NK-92 treated with Interleukin-12 subunit alpha and Interleukin-12 subunit beta, amount 100 ng/mL, for 24 hours (cell line): ENCODE measurements at regions not wholly inside any gene's neighbourhood (a gene's known extent, or its start where the extent isn't known, plus 50 kb on each side); places are given as distances from the start of the nearest gene placed in this dataset.

Experiments
- DNase-seq: peaks from one replicate; lab custom pipeline; 2025; lab: John Stamatoyannopoulos, UW

DNA sequence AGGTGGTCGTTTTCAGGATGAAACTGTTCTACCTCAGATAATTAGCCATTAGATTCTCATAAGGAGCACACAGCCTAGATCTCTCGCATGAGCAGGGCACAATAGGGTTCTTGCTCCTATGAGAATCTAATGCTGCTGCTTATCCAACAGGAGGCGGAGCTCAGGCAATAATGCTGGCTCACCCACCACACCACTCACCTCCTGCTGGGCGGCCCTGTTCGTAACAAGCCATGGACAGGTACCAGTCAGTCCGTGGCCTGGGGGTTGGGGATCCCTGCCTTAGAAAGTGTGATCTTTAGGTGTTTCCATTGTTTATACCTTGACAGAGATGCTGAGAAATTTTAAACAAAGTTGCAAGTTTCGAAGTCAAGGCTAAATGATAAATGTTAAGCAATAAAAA, 344.6 kb upstream of the HTR2A start:
- DNase-seq, result no peak

DNA sequence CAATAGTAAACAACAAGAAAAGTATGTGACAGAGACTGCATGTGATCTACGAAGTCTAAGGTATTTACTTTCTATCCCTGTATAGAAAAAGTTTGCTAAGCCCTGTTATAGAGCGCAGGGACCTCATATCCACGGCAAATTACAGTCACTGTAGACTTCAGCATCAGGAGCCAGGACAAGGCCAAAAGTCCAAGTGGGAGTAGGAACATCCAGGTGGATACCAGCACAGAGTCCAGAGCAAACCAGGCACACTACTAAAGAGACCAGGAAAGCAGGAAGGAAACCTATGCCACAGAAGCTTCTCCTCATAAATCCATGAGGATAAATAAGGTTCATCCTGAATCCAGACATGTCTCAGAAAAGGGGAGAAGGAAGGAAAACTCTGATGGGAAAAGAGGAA, 342.2 kb upstream of the HTR2A start:
- no peak for DNase-seq

DNA sequence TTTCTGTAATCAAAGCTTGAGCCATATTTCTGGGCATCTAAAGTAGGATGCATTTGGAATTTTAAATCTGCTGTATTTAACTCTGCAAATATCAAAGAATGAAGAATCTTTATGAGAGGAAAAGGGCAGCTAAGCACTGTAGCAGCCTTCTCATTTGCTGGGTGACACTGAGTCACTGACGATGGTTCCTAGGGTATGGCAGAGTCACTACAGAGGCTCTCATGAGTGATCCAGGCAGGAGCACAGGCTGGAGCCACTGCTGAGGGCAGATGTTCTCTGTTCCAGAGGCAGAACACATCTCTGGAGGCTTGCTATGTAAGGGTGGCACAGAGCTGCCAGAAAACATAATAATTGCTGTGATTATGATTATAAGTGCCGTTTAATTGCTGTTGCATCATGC, 340.7 kb upstream of the HTR2A start:
- DNase-seq, result no peak

DNA sequence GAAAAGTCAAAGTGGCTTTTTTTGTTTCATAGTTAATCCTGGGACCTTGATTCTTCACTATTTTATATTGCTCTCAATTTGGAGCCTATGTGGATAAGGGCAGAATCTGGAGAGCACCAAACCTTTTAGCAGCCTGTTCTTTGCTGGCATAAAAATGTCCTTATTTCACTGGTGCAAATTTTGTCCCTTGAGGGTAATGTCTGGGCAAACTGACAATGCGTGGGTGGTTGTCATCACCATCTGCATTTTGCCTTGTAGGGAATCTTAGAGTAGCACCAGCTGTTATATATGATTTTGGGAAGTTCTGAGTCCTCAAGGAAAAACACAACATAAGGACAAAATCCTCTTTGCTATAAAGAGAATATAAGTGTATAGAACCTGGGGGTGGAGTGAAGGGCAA, 336.9 kb upstream of the HTR2A start:
- no peak for DNase-seq

DNA sequence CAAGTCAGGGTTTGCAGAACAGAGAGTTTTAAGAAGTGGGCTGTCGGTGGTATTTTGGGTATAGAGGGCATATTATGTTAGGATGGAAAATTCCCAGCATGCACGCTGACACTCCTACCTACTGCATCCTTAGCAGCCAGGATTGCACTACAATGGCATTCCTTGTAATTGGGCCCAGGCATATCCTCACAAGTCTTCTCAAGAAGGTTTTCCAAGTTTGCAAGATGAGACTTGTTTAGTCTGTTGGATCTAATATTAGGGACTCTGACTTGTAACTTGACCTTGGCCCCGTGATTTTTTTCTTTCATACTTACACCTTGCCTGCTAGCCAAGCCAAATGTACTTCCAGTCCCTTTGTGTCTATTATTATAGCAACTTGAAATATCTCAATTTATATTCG, 335.7 kb upstream of the HTR2A start:
- no peak for DNase-seq

DNA sequence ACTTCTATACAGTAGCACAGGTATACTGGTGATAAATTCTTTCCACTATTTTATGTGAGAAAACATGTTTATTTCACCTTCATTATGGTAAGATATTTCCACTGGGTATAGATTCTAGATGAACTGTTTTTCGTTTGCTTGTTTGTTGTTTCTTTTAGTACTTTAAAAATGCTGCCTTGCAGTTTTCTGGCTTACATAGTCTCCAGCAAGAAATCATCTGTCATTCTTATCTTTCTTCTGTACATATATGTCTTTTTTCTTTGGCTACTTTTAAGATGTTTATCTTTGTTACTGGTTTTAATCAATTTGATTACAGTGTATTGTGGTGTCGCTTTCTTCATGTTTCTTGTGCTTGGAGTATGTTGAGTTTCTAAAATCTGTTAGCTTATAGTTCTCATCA, 333.3 kb upstream of the HTR2A start:
- no peak for DNase-seq

DNA sequence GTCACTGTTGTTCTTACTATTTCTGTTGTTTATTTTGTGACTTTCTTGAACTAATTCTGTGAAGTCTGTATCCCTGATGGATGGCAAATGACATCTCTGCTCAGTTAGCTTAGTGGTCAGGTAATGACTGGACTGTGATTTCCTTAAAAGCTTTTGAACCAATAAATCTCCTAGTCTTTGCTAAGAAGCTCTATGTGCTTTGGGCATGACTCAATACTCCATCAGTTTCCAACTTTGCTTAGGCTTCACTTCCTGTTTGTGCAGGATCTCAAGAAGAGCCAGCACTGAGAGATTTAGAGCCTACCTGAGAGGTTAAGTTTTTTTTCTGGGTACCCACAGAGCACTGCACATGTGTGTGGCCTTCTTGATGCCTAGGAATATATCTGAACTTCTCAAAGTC, 329.7 kb upstream of the HTR2A start:
- no peak for DNase-seq

DNA sequence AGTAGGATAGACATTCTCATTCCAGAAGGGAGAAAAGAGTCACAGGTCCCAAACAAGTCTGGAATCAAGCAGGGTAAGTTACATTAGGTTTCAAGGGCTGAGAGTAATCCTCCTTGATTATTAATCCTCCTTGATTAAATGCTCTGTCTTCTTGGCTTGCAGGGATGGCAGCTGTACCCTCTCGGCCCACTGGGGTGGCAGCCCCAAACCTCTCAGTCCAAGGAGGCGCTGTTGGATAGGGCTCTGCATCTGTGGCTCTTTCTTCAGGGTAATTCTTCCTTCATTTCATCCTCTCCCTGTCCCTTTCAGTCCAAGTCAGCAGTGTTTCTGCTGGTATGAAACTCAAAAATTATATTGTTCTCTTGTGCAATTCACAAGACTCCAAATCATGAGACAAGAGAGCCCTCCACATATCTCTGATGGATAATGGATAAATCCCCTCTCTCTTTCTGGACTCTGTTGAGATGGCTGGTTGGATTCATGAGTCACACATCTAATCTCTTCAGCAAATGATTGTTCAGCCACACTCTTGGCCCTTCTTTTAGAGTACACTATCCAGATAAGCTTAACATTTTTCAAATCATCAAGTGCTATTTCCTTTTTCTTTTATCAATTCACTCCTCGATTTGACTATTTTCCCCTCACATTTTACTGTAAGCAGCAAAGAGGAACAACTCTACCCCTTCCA, 323.7 kb upstream of the HTR2A start:
- DNase-seq, result no peak

DNA sequence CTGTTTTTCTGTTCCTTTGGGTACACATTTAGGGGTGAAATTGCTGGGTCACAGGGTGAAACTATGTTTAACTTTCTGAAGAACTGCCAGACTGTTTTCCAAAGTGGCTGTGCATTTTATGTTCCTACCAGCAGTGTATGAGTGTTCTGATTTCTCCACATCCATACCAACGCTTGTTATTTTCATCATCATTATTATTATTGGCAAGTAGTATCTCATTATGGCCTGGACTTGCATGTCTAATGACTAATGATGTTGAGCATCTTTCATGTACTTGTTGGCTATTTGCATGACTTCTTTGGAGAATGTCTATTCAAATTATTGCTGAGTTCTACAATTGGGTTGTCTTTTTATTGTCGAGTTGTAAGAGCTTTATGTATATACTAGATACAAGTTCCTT, 321.8 kb upstream of the HTR2A start:
- no peak for DNase-seq

DNA sequence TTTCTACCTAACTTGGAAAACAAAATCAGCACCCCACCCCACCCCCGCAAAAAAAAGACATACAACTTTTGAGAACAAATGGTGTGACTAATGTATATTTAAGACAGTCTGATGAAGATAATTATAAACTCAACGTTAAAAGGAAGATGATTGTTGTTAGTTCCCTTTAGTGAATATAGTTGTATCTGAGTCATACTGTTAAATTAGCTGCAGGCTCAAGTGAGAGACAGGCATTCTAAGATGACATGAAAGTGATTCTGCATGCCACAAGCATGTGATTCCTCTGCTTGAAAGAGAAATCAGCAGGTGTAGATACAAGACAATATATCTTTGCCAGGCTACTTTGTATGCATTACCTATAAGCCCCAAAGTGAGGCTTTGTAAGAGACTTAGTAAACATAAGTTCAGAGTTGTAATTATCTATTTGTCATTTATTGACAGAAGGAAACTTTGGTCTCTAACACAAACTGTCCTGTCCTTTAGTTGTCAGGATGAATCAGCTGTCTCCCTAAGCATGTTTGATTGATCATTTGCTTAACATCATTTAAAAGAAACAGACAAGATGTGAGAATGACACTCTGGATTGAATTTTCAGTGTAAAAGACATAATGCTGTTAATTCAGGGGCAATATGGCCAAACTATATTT, 319.4 kb upstream of the HTR2A start:
- DNase-seq, result no peak

DNA sequence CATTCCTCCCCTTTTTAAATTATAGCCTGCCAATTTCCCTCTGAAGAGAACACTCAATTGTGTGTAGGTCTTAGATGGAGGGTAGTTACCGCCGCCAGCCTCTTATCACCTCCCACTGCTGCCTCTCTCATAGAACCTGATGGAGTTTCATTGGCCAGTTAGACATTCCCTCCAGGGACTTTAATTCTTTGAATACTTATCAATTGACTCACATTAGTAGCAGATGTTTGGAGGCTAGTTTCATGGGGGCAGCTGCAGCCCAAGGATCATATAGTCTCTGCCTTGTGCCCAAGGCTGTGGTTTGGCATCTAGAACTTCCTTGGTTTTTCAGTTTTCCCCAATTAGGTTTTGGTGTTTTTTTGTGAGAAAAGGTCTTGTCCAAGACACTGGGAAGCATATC, 318.9 kb upstream of the HTR2A start:
- no peak for DNase-seq

DNA sequence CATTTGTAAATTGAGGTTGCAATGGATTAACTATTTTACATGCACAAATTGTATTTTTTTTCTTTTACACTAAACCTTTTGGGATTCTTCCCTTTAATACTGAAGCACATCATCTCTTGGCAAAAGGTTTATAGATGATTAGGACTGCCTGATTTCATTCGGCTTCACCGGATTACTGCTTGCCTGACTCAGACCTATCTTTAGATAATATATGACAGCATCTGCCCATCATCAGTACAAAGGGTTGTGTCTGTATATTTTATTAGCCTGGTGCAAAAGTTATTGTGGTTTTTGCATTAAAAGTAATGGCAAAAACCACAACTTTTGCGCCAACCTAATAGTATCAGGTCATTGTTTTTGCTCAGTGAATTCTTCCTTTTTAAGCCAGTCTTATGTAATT, 316.2 kb upstream of the HTR2A start:
- DNase-seq, result no peak

DNA sequence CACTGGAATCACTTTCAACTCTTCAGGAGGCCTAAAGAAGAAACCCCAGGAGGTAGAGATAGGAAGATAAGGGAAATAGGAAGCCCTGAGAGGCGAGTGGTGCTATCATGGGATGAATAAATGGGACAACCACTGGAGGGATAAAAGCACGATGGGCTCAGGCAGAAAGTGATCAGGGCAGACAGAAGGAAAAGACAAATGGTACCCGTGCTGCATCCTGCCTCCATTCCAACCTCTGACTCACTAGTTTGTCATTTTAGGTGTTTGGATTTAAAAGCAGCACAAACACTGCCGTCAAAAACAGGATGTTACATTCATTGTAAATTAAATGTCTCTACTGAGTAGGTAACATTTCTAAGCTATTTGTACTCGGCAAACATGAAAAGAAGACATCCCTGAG, 314.3 kb upstream of the HTR2A start:
- no peak for DNase-seq

DNA sequence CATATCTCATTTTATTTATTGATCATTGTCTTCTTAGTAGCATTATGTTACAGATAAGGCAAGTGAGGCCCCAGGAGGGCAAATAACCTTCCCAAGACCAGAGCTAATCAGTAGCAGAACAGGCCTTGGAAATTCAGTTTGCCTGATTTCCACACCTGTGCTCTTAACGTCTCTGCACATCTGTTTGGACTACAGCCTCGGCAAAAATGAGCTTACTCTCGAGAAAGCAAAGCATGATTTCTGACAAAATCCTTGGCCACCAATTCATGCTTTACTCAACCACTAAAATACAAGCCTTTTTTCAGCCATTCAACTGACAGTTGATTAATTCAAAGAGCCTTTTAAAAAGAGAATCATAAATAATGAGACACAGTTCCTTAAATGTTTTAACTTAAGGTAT, 309.3 kb upstream of the HTR2A start:
- DNase-seq, result no peak

DNA sequence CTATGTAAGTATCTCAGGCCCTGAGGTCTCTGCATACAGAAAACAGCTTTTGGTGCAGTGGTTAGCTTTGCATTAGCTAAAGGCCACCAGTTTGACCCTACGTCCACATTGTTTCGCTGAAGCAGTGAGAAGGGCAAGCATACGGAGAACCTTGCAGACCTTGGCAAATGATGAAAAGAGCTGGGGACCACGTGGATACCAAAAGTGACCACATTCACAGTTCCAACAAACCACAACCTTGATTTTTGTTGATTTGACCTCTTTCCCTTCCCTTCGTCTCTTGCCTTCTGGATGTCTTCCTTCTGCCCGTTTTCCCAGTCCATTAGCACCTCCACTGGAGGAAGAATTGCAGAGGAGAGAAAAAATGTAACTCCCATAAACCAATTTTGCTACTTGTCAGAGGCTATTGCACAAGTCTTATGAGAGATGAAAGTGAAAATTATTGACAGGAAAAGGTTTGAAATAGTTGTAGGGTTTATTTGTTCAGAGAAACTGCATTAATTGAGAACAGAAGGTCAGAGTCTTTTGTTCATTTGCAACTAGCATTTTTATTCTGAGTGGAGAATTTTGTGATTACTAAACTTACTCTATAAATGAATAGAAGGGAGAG, 293.9 kb upstream of the HTR2A start:
- no peak for DNase-seq

DNA sequence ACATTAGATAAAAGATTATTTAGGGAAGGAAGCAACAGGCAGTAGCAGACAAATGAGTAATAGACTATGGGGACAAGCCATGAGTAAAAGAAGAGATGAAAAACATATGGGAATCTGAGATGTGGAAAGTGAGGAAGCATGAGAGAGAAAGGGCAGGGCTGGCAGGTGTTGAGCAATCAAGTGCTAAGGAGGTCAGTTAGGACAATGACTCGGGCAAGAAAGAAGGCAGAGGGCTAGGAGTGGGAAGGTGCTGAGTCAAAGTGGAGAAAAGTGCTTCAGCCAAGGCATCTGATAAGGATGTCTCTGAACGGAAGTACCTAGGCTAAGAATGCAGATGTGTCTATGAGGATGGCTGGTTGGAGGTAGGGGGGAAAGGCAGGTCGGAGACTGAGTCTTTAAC, 291.9 kb upstream of the HTR2A start:
- no peak for DNase-seq

DNA sequence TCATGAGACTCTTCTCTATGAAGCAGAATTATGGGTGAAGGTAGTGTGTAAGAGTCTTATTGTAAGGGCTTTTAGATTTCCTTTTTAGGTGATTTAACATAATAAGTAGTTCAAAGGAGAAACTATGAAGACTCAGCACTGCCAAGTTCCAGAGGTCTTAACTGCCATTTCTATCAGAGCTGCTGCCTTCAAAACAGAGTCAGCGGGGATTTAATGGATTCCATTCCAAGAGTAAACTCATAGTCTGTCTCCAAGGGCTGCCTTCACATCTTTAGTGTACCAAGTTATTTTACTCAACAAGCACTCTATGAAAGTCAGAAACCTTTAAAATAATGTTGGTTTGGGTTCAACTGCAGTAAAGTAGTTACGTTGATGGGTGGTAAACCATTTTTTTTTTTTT, 289.6 kb upstream of the HTR2A start:
- DNase-seq, result no peak

DNA sequence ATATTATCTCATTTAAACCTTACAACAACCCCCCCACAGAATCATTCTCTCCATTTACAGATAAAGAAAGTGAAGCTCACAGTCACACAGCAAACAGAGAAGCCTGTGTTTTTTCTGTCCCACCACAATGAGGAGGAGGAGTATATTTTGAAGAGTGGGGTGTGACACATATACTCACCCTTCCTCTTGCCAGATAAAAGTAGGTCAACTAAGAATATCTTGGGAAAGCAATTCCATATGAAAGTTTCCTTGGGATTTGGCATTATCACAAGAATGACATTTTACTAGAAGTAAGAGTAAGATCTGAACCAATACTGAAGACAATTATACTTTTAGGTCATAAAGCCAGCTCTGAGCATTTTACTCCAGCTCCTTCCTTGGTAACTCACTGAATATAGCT, 287.5 kb upstream of the HTR2A start:
- DNase-seq, result no peak

DNA sequence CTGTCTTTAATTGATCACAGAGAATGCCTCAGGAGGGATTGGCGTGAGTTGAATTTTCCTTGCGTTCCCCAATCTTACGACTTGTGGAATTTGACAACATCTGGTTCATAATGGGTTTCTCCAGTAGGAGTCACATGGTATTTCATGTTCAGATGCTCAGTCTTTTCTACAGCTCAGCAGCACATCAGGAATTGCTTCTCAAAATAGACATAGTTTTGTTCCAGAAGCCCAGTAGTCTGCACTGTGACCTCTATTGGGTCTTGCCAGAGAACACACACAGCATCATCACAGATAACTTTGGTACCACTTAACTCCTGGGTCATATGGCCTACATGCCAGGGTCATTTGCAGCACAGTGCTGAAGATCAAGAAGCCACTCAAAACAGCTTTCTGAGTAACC, 282.5 kb upstream of the HTR2A start:
- no peak for DNase-seq

DNA sequence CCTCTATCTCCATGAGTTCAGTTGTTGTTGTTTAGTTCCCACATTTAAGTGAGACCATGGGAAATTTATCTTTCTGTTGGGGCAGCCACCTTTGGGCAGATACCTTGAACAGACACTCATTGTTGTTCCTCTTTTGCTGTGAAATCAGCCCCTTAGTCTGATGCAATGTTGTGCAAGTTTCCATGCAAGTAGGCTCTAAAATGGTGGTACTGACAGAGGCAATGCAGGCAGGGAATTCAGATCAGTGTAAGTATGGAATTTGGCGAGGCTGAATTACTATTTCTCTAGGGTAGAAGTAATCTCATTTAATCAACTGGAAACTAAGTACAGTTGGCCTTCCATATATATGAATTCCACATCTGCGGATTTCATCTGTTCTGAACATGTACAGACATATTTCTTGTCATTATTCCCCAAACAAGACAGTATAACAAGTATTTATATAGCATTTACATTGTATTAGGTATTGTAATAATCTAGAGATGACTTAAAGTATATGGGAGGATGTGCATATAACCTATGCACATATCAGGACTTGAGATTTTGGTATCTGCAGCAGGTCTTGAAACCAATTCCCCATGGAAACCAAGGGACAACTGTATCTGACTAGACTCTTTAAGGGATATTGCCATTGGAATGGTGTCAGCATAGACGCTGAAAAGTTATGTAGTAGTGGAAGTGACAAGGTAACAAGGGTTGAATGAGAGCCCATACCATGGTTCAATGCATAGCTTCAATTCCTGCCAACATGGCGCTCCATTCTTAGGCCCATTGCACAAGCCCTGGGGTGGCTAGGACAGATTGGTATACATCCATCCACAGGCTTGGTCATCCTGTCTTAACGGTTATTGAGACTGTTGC, 281.5 kb upstream of the HTR2A start:
- DNase-seq, result no peak

DNA sequence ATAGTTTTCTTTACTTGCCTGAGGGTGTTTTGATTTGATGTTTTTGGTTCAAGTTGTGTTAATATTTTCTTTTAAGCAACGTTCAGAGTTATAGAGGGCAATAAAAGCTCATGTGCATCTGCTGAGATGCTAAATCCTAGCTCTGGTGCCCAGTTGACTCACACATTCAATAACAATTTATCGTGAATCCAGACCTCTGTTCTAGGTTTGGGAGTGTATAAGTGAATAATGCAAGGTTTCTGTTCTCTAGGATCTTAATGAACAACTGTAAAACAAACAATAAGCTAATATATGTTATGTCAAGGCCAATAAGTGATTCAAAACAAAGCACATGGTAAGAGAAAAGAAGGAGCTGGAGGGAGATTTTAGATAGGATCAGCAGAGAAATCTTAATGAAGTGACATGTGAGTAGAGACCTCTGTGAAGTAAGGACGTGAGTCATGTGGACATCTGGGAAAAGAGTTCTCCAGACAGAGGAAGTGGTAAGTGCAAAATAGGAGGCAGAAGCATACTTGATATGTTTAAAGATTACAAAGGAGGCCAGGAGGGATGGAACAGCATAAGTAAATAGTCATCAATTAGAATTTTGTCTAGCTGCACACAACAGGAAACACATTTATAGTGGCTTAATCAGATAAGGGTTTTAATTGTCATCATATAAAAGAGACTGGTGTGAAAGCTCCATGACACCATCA, 278.5 kb upstream of the HTR2A start:
- no peak for DNase-seq

DNA sequence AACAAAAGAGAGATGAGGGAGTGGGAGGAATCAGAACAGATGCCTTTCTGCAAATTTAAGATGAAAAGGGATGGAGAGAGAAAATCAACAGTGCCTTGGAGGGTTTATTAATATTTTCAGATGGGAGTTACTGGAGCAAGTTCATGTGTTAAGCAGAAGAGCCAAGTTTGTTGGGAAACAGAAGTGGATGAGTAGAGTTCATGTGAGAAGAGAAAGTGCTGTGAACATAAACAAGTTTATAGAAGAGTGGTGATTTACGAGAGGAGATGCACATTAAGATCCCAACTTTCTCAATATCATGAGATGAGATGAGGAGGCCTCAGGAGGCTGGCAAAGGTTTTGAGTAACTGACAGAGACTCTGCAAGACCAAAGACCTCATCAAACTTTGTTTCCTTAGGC, 274.1 kb upstream of the HTR2A start:
- no peak for DNase-seq
